Stimulated activated CD4-positive, alpha-beta T cell treated with anti-CD3 and anti-CD28 coated beads, Interleukin-15, amount 100 ng/mL, for 1 hour (primary cell): ENCODE measurements at regions not wholly inside any gene's neighbourhood (a gene's known extent, or its start where the extent isn't known, plus 50 kb on each side); places are given as distances from the start of the nearest gene placed in this dataset.

Experiments used
- DNase-seq, 2 donors: peaks; one replicate each; pipeline ENCODE4 v3.0.0-alpha.2; 2020; ENCODE audit warnings: low read depth in 1 of 2, low spot score in 1 of 2

DNA sequence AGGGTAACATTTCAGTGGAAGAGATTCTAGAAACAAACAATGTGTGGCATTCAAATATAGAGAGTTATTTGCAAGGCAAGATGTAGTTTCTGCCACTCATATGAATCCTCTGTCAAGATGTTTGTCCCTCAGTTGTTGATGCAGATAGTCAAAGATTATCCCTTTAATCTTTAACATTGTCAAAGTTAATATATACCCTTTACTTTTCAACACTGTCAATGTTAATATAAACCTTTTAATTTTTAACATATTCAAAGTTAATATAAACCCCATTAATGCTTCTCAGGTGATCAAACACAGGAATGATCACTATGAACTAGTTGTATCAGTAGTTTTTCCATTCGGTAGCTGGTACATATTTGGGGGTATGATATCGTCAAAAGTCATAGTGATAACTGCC, 51.9 kb upstream of the PICALM start:
- no peak for DNase-seq

- DNase-seq: no peak
These were observed 51.0 kb upstream of the PICALM start for GRCh38 chr11:86119906-86120305.

GRCh38 chr11:86119077-86119476, 50.2 kb upstream of the PICALM start:
- DNase-seq: no peak
